ENCODE measurements at regions not wholly inside any gene's neighbourhood (a gene's known extent, or its start where the extent isn't known, plus 50 kb on each side); places are given as distances from the start of the nearest gene placed in this dataset.

- TF ChIP-seq CTCF (conservative IDR thresholded peaks at IDR 0.05), result no peak
- TF ChIP-seq EZH2 (IDR thresholded peaks at IDR 0.05; ENCODE audit: low read depth), result no peak
These were observed 215.6 kb upstream of the DDHD1 start for GRCh38 chr14:53368711-53369201.
